Urinary bladder (tissue), 3 donors: ENCODE measurements at regions not wholly inside any gene's neighbourhood (a gene's known extent, or its start where the extent isn't known, plus 50 kb on each side); places are given as distances from the start of the nearest gene placed in this dataset.

ENCODE experiments used
- DNase-seq: peaks from one replicate; pipeline ENCODE4 v3.0.0-alpha.2; 2015; ENCODE audit errors: extremely low spot score
- H3K27ac ChIP-seq: one replicate; pipeline ENCODE4 v1.5.1; 2013; ENCODE audit warnings: low read depth, mild to moderate bottlenecking, moderate library complexity
- H3K36me3 ChIP-seq: one replicate; pipeline ENCODE4 v1.6.1; 2013; ENCODE audit warnings: mild to moderate bottlenecking, moderate library complexity; ENCODE audit not compliant: insufficient read depth
- H3K4me1 ChIP-seq: one replicate; pipeline ENCODE4 v1.6.1; 2013; ENCODE audit warnings: mild to moderate bottlenecking, moderate library complexity; ENCODE audit not compliant: insufficient read depth
- H3K4me3 ChIP-seq: one replicate; pipeline ENCODE4 v1.5.1; 2013; ENCODE audit warnings: low read depth, low read length
- WGBS: extraction: QIAGEN DNeasy Blood & Tissue Kit; methylation state at CpG from one replicate; pipeline ENCODE4 v1.1.7; 2013; 5-methylcytosine and 5-hydroxymethylcytosine counted together
- donor health status: healthy with polysubstance abuse.
- donor health status: healthy.

DNA sequence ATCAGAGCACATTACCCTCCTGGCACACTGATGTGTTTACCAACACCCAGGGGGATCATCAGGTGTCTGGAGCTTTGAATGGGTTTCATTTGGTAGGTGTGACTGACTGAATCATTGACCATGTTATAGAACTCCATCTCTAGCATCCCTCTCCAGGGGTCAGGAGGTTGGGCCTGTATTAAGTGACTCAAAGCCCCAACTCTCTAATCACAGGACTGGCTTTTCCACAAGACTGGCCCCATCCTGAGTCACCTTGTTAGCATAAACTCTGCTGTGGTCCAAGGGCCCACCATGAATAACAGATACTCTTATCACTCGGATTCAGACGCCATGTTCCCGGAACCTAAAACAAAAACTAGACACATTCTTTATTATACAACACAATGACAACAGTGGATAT is 125.9 kb upstream of the NDUFV2 start:
- Histone ChIP-seq H3K36me3 (no peaks in the 10 kb centered on the region), H3K27ac (no peak overlapping the region), H3K4me3 (no peak overlapping the region), H3K4me1 (no peaks in the 10 kb centered on the region)
- WGBS = 88% methylated on average over 3 of the region's 3 CpGs
- no peak for DNase-seq

DNA sequence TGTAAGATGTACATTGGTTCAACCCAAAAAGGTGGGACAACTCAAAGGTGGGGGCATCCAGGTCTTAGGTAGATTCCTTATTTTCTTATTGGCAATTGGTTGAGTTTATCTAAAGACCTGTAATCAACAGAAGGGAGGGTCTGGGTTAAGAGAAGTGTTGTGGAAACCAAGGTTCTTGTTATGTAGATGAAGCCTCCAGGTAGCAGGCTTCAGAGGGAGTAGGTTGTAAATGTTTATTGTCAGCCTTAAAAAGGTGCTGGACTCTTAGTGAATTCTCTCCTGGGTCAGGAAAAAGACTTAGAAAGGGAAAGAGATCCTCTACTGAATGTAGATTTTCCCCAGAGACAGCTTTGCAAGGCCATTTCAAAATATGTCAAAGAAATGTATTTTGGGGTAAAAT is 125.3 kb upstream of the NDUFV2 start:
- DNase-seq = no peak
- Histone ChIP-seq H3K4me1 (no peaks in the 10 kb centered on the region), H3K4me3 (no peak overlapping the region), H3K36me3 (no peaks in the 10 kb centered on the region), H3K27ac (no peak overlapping the region)

DNA sequence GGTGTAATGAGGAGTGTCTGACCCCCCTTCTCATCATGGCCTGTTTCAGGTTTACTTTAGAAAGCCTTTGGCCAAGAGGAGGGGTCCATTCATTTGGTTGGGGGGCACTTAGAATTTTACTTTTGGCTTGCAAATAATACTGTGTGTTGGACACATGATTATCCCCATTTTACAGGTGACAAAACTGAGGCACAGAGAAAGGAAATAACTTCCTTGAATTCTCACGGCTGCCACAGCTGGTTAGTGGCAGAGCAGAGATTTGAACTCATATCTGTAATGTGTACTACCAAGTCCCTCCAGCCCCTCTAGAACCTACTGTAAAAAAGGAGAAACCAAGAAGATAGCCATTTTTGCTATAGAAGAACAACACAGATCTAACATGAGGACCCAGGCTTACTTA is 124.8 kb upstream of the NDUFV2 start:
- Histone ChIP-seq H3K4me3 (no peak overlapping the region), H3K36me3 (no peaks in the 10 kb centered on the region), H3K27ac (no peak overlapping the region), H3K4me1 (no peaks in the 10 kb centered on the region)
- DNase-seq = no peak
- 97% methylated on average over 1 of the region's 1 CpG for whole genome bisulfite sequencing

DNA sequence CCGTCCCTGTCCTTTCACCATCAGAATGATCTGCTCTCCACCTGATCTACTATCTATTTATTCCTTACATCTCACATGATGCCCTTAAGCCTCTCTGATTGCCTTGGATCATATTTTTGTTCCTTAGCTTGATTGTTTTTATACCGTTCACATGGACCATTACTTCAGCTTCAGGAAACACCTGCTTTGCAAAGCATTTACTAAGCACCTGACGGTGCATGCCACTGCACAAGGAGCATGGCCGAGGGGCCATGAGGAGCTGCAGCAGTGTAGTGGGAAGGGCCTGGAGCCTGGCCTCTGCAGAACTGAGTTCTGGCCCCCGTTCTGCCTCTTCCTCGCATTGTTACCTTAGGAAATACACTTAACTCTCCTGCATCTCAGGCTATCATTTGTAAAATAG is 124.1 kb upstream of the NDUFV2 start:
- 84% methylated on average over 6 of the region's 6 CpGs for WGBS
- DNase-seq = no peak
- Histone ChIP-seq H3K4me3 (no peak overlapping the region), H3K36me3 (no peaks in the 10 kb centered on the region), H3K4me1 (no peaks in the 10 kb centered on the region), H3K27ac (no peak overlapping the region)

DNA sequence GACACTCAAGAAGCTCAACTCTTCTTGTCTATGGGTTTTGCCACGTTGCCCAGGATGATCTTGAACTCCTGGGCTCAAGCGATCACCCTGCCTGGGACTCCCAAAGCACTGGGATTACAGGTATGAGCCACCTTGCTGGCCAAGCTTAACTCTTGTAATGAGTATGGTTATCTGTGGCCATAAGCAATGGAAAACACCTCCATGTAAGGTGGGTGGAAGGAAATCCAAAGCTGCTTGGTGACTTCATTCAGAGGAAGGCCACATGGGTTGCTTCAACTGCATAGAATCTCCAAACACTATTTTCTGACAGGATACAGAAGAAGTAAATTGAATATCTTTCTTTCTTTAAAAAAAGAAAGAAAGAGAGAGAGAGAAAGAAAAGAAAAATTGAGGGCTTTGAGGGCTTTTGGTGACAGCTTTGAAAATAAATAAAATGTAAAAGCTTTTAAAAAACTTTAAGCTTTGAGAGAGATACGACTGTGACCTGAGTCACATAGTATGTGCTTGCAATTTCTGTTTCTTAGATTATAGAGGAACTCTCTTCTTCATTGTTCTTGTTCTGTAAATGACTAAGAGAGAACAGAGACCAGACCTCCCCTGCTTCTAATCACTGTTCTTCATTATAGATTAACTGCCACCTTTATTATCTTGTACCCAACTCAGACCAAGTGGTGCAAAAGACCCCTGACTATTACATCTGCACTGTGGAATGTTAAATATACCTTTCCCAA is 123.1 kb upstream of the NDUFV2 start:
- Histone ChIP-seq H3K4me1 (no peaks in the 10 kb centered on the region), H3K36me3 (no peaks in the 10 kb centered on the region), H3K4me3 (no peak overlapping the region), H3K27ac (no peak overlapping the region)
- 81% methylated on average over 3 of the region's 3 CpGs for WGBS
- DNase-seq = no peak

DNA sequence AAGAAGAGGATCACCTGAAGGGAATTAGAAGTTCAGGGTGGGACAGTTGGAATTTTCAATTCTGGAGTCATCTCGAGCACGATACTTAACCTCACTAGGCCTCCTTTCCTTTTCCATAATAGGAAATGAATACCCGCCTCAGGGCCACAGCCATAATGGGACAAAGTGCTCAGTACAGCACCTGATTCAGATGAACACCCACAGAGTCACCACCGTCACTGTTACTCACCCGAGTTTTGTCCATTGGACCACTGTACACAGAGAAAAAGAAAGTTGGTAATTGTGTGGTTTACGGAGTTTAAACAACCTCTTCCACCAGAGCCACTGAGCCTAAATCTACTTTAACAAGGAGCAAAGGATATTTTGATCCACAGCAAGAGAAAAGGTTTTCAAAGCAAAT is 122.0 kb upstream of the NDUFV2 start:
- Histone ChIP-seq H3K27ac (no peak overlapping the region), H3K36me3 (no peaks in the 10 kb centered on the region), H3K4me3 (no peak overlapping the region), H3K4me1 (no peaks in the 10 kb centered on the region)
- 91% methylated on average over 6 of the region's 6 CpGs for WGBS
- no peak for DNase-seq

DNA sequence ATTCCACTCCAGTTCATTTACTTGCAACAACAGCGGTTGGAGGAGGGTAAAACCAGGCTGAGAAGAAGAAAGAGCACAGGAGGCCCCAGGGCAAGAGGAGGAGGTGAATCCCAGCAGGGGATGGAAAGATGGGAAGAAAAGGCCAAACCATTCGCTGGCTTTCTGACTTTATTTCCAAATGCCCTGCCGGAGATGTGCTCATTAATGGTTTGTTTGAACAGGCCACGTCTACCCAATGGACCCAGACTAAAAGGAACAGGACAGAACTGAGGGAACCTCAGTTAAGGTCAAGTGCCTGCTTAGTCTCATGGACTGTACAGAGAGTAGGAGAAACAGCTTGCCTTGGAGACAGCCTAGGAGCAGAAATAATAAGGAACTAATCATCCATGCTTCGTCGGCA is 121.6 kb upstream of the NDUFV2 start:
- H3K4me1 ChIP-seq = no peaks in the 10 kb centered on the region
- H3K36me3 ChIP-seq = no peaks in the 10 kb centered on the region
- 88% methylated on average over 6 of the region's 6 CpGs for WGBS
- no peak overlapping the region for H3K4me3 ChIP-seq
- H3K27ac ChIP-seq = no peak overlapping the region
- no peak for DNase-seq

DNA sequence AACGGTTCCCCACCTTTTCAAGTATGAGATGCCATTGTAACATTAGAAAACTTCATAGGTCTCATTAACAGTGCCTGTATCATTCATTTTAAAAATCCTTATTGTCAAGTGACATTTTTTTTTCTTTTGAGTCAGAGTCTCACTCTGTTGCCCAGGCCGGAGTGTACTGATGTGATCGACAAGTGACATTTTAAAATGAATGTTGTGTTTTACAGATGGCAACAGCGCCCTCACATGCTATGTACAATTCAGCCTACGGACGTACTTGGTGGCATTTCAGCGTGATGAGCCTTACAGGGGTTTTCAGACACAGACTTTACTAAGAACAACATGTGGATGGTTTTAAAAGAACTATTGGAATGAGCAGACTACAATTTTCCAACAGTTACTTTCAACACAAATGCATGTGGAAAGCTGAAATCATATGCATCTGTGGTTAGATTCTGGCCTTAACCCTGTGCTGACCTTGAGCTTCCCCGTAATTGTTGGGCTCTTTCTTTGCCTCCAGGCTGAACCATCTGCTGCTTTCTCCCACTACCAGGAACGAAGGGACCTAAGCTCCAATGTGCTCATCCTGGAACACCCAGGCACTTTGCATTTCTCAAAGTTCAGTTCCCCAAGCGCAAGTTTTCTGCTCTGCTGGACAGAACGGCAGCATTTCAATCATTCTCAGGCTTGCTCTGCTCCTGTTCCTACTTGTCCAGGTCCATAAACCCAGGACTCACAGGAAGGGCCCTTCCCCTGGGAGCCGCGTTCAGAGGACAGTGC is 119.9 kb upstream of the NDUFV2 start:
- H3K4me3 ChIP-seq = no peak overlapping the region
- no peak overlapping the region for H3K27ac ChIP-seq
- H3K4me1 ChIP-seq = no peaks in the 10 kb centered on the region
- 49% methylated on average over 13 of the region's 13 CpGs for WGBS
- H3K36me3 ChIP-seq = no peaks in the 10 kb centered on the region
- peak; percentile 36 for DNase-seq

DNA sequence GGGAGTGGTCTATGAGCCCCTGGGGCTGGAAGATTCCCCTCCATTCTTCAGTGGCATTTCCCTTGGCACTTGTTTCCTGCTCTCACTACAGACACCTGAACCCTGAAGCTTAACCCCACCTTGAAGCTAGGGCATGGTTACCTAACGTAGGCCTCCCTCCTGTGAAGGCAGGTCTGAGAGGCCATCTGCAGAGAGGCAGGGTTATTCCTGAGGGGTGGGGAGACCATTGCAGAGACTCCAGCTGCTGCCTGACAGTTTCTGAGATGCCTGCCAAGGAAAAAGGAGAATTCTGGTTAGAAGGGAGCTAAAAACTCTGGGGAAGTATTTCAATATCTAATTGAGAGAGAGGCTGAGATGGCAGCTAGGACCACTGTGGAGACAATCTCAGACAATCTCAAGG is 119.3 kb upstream of the NDUFV2 start:
- Histone ChIP-seq H3K4me1 (no peaks in the 10 kb centered on the region), H3K27ac (no peak overlapping the region), H3K4me3 (no peak overlapping the region), H3K36me3 (no peaks in the 10 kb centered on the region)
- 70% methylated on average over 1 of the region's 1 CpG for WGBS
- no peak for DNase-seq

DNA sequence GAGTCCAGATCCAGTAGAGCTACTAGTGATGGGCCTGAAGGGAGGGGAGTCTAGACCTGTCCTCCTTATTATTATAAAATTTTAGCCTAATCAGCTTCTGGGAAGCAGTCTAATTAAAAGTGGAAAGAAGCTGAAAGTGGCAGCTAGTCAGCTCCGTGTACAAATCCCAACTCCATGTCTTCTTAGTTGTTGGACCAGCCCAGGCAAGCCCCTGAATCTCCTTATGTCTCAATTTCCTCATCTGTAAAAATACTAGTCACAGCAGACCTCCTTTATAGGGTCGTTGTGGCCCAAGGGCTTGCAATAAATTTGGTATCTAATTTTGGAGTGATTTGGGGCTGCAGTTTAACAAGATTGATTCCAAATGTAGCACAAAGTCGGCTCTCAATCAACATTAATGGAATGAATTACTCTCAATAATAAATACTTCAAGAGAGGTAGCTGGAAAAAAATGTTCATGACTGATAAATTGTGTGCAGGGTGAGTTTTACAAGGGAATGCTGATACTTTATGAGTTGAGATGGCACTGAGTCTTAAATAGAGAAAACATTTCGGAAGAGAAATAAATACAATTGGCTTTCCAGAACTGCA is 118.3 kb upstream of the NDUFV2 start:
- no peaks in the 10 kb centered on the region for H3K4me1 ChIP-seq
- DNase-seq = no peak
- no peak overlapping the region for H3K4me3 ChIP-seq
- WGBS = 64% methylated on average over 4 of the region's 4 CpGs
- no peaks in the 10 kb centered on the region for H3K36me3 ChIP-seq
- no peak overlapping the region for H3K27ac ChIP-seq

DNA sequence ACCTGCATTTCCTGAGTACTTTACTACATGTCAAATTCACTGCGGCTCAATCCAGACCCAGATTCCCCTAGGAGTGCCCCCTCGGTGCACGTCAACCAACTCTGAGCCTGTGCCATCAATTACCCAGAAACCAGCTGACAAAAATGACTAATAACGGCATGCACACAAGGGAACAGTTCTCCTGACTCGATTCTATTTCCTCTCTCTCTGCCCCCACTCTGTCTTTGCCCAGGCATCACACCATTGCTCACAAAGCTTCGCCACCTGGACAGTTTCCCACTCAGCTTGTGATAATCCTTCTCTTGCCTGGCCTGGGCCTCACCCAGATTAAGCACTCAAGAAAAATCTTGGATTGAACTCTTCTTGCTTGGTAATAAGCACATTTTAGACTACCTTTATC is 115.3 kb upstream of the NDUFV2 start:
- Histone ChIP-seq H3K4me3 (no peak overlapping the region), H3K27ac (no peak overlapping the region), H3K36me3 (no peaks in the 10 kb centered on the region), H3K4me1 (no peaks in the 10 kb centered on the region)
- no peak for DNase-seq
- WGBS = 47% methylated on average over 6 of the region's 6 CpGs

DNA sequence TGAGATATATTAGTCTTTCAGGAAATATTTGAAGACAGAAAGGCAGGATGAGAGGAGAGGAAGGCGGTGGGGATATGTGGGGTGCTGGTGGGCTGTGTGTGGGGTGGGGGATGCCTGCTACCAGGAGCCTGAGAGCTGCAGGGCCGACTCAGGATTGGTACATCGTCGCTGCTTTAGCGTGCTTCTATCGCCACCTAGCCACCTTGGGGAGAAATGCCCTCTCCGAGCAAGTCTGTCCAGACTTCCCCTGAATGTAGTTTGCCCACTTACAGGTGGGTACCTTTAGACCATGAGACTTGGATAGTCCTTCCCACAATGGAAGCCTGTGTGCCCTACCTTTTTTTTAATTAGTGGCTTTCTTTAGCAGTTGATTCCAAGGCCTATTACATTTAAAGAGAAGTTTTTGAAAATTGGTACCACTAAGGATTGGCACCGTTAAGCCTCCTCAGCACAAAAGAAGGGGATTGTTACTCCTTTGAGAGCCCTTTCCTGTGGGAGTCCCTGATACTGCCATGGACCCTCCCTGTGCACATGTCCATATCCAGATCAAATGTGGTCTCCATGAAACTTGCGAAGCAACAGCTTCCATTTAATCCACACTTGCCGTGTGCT is 114.1 kb upstream of the NDUFV2 start:
- no peak overlapping the region for H3K4me3 ChIP-seq
- no peaks in the 10 kb centered on the region for H3K4me1 ChIP-seq
- 30% methylated on average over 10 of the region's 10 CpGs for WGBS
- no peak overlapping the region for H3K27ac ChIP-seq
- DNase-seq = no peak
- H3K36me3 ChIP-seq = no peaks in the 10 kb centered on the region

DNA sequence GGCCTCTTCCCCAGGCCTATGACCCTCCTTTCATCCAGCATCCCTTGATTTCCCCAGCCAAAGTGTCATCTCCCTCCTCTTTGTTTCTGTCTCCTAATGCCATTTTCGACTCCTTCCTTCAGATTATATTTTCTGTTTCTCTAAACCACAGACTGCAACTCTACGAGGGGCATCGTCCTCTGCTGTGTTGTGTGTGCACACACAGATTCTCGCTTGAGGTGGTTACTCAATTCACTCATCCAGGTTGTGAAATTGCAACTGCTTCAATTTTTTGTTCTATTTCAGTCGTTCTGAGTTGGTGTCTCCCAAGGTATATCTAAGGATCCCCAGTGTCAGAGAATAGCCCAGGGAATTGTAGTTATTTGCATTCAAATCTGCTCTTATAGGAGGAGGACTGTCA is 113.5 kb upstream of the NDUFV2 start:
- DNase-seq = no peak
- Histone ChIP-seq H3K4me1 (no peaks in the 10 kb centered on the region), H3K36me3 (no peaks in the 10 kb centered on the region), H3K27ac (no peak overlapping the region), H3K4me3 (no peak overlapping the region)
- 83% methylated on average over 5 of the region's 5 CpGs for WGBS

DNA sequence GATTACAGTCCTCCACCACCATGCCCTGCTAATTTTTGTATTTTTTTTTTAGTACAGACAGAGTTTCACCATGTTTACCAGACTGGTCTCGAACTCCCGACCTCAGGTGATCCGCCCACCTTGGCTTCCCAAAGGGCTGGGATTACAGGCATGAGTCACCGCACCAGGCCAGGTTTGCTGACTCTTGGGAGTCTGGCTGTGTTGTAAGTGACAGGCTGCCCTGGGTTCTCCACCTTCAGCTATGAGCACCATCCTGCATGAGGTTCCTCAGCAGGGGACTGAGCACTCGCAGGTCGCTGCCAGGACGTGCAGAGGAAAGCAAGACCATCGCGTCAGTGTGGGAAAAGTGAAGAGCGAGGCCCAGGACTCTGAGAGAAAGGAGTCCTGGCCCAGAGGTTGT is 112.6 kb upstream of the NDUFV2 start:
- no peak for DNase-seq

More for the DNA sequence above, 112.6 kb upstream of the NDUFV2 start:
- H3K27ac ChIP-seq = no peak overlapping the region
- no peak overlapping the region for H3K4me3 ChIP-seq
- no peaks in the 10 kb centered on the region for H3K4me1 ChIP-seq
- 83% methylated on average over 10 of the region's 10 CpGs for WGBS
- H3K36me3 ChIP-seq = no peaks in the 10 kb centered on the region
